ENCODE measurements at regions not wholly inside any gene's neighbourhood (a gene's known extent, or its start where the extent isn't known, plus 50 kb on each side); places are given as distances from the start of the nearest gene placed in this dataset.

GRCh38 chr1:25106352-25106751 lies 126.0 kb downstream of the SYF2 start:
- no peak for TF ChIP-seq CTCF (conservative IDR thresholded peaks at IDR 0.05; ENCODE audit: low read length)
- no peak for TF ChIP-seq EZH2phosphoT487 (IDR thresholded peaks at IDR 0.05; ENCODE audit: borderline replicate concordance, low read depth, low read length)
